Tibial nerve (tissue), 4 donors: ENCODE measurements at regions not wholly inside any gene's neighbourhood (a gene's known extent, or its start where the extent isn't known, plus 50 kb on each side); places are given as distances from the start of the nearest gene placed in this dataset.

Experiments
- DNase-seq, 2 donors: peaks; one replicate each; pipeline ENCODE4 v3.0.0-alpha.2; 2019; ENCODE audit warnings: low spot score in 2 of 2
- H3K27ac ChIP-seq, 4 donors: fragments of 200-600 bp; sonication (generic) in 3 of 4; one replicate each; pipeline ENCODE4 v1.5.1; 2017 to 2019; ENCODE audit warnings: mild to moderate bottlenecking in 1 of 4
- H3K27me3 ChIP-seq, 2 donors: fragments of 200-600 bp; sonication (generic) in 1 of 2; one replicate each; pipeline versions ENCODE4 v1.5.1 to v1.6.0; 2017 to 2019
- H3K36me3 ChIP-seq, 3 donors: fragments of 200-600 bp; sonication (generic); one replicate each; pipeline ENCODE4 v1.5.1; 2018 to 2019
- H3K4me1 ChIP-seq, 4 donors: fragments of 200-600 bp; sonication (generic) in 3 of 4; one replicate each; pipeline ENCODE4 v1.5.1; 2017 to 2019
- H3K4me3 ChIP-seq, 4 donors: fragments of 200-600 bp; sonication (generic) in 3 of 4; one replicate each; pipeline ENCODE4 v1.5.1; 2017 to 2019; ENCODE audit warnings: mild to moderate bottlenecking in 1 of 4, moderate library complexity in 1 of 4
- H3K9me3 ChIP-seq, 4 donors: fragments of 200-600 bp; sonication (generic) in 3 of 4; one replicate each; pipeline ENCODE4 v1.5.1; 2017 to 2019
- EP300 ChIP-seq, 2 donors: sonication (generic); formaldehyde crosslinking; IDR thresholded peaks; one replicate each; pipeline ENCODE4 v1.6.1; 2017; ENCODE audit warnings: antibody characterized with exemption in 2 of 2, mild to moderate bottlenecking in 1 of 2
- POLR2A ChIP-seq, 2 donors: fragments of 450-650 bp; IDR thresholded peaks; one replicate each; pipeline ENCODE4 v1.6.1; 2017; ENCODE audit warnings: antibody characterized with exemption in 2 of 2, mild to moderate bottlenecking in 2 of 2, moderate library complexity in 2 of 2
- WGBS, 2 donors: methylation state at CpG; one replicate each; pipeline ENCODE4 v1.1.5; 2018; 5-methylcytosine and 5-hydroxymethylcytosine counted together
- TF ChIP-seq, protein P1 (sequence below), 5 experiments: fragments of 200-600 bp in 3 of 5; fragments of 450-650 bp in 2 of 5; sonication (generic) in 3 of 5; IDR thresholded peaks; one replicate each; pipeline ENCODE4 v1.5.1; 2016 to 2019; ENCODE audit warnings: antibody characterized with exemption in 5 of 5, mild to moderate bottlenecking in 3 of 5, moderate library complexity in 2 of 5

DNA sequence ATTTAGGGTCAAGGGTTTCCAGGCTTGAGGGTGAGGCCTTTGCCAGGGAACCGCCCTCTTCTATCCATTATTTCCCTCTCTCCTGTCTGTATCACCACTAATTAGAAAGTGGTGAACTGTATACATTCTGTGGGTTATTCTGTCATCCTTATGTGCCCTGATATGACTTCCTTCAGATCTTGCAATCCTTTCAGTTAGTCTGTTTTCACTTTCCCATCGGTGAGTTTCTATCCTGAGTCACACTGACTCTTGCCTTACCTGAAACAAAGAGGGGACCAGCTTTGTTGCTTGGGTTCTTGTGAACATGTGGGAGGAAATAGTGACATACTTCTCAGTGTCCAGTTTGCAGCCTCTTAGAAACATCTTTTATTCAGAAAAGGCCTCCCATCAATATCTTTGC, 205.4 kb upstream of the GHR start:
- TF ChIP-seq, protein P1, sequence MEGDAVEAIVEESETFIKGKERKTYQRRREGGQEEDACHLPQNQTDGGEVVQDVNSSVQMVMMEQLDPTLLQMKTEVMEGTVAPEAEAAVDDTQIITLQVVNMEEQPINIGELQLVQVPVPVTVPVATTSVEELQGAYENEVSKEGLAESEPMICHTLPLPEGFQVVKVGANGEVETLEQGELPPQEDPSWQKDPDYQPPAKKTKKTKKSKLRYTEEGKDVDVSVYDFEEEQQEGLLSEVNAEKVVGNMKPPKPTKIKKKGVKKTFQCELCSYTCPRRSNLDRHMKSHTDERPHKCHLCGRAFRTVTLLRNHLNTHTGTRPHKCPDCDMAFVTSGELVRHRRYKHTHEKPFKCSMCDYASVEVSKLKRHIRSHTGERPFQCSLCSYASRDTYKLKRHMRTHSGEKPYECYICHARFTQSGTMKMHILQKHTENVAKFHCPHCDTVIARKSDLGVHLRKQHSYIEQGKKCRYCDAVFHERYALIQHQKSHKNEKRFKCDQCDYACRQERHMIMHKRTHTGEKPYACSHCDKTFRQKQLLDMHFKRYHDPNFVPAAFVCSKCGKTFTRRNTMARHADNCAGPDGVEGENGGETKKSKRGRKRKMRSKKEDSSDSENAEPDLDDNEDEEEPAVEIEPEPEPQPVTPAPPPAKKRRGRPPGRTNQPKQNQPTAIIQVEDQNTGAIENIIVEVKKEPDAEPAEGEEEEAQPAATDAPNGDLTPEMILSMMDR (IDR thresholded peaks at IDR 0.05) = no peak
- TF ChIP-seq EP300 (IDR thresholded peaks at IDR 0.05) (no peak), POLR2A (IDR thresholded peaks at IDR 0.05) (no peak)
- DNase-seq = no peak
- whole genome bisulfite sequencing, 2 donors = 94 to 97% methylated on average over 2 of the region's 2 CpGs
- H3K27me3 ChIP-seq = no peaks in the 10 kb centered on the region
- H3K4me1 ChIP-seq = peaks cover 0 to 6% (median 0%) of the 10 kb centered on the region in 4 donors
- no peaks in the 10 kb centered on the region for H3K9me3 ChIP-seq
- H3K36me3 ChIP-seq = no peaks in the 10 kb centered on the region
- no peak overlapping the region for H3K27ac ChIP-seq
- no peak overlapping the region for H3K4me3 ChIP-seq

DNA sequence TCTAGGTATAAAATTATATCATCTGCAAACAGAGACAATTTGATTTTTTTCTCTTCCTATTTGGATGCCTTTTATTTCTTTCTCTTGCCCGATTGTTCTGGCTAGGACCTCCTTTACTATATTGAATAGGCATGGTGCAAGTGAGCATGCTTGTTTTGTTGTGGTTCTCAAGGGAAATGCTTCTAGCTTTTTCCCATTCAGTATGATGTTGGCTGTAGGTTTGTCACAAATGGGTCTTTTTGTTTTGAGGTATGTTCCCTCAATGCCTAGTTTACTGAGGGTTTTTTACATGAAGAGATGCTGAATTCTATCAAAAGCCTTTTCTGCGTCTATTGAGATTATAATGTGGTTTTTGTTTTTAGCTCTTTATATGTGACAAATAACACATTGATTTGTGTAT, 198.2 kb upstream of the GHR start:
- no peaks in the 10 kb centered on the region for H3K9me3 ChIP-seq
- H3K27me3 ChIP-seq = no peaks in the 10 kb centered on the region
- WGBS, 2 donors = 65 to 72% methylated on average over 2 of the region's 2 CpGs
- H3K4me1 ChIP-seq = no peaks in the 10 kb centered on the region
- DNase-seq = no peak
- H3K4me3 ChIP-seq = no peak overlapping the region
- H3K36me3 ChIP-seq = no peaks in the 10 kb centered on the region
- H3K27ac ChIP-seq = no peak overlapping the region
- TF ChIP-seq EP300 (IDR thresholded peaks at IDR 0.05) = no peak
- no peak for TF ChIP-seq POLR2A (IDR thresholded peaks at IDR 0.05)
- TF ChIP-seq, protein P1 (IDR thresholded peaks at IDR 0.05) = no peak

DNA sequence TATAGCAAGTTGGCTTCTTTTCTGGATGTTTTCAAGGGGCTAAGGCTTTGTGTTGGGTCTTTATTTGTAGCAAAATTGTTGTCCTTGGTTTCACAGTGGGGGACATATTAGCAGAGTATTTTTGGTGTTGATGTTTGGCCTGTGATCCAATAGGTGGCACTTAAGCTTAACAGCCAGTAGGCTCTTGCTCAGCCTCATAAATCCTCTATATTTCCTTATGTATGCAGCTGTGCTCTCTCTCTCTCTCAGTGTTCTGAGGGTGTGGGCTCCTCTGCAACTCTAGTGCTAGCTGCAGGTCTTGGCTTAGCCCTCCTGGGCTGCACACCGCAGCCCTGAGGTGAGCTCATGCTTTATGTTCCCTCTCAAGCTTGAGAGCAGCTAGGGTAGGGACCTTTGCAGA, 195.0 kb upstream of the GHR start:
- Histone ChIP-seq H3K4me1 (no peaks in the 10 kb centered on the region), H3K4me3 (no peak overlapping the region), H3K27me3 (no peaks in the 10 kb centered on the region), H3K27ac (no peak overlapping the region), H3K9me3 (no peaks in the 10 kb centered on the region), H3K36me3 (no peaks in the 10 kb centered on the region)
- DNase-seq = no peak
- no peak for TF ChIP-seq EP300 (IDR thresholded peaks at IDR 0.05)
- TF ChIP-seq POLR2A (IDR thresholded peaks at IDR 0.05) = no peak
- 91 to 100% methylated on average over 1 of the region's 1 CpG for WGBS, 2 donors

DNA sequence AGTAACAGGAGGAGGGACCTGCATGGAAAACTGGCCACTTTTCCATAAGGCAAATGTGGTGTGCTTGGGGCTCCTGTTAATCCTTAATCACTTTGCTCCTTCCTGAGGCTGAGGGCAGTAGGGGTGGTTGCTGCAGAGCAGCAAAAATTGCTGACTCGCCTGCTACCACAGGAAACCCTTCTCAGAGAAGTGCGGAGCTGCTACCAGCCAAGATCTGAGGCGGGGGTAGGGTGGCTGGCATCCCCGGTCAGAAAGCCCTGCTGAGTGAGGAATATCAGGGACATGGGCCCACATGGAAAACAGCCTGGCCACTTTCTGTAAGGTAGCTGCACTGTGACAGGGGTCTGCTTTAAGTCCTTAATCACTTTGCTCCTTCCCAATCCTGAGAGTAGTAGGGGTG, 192.4 kb upstream of the GHR start:
- TF ChIP-seq EP300 (IDR thresholded peaks at IDR 0.05) (no peak), POLR2A (IDR thresholded peaks at IDR 0.05) (no peak)
- TF ChIP-seq, protein P1 (IDR thresholded peaks at IDR 0.05) = no peak
- 66 to 78% methylated on average over 3 to 4 of the region's 4 CpGs for WGBS, 2 donors

DNA sequence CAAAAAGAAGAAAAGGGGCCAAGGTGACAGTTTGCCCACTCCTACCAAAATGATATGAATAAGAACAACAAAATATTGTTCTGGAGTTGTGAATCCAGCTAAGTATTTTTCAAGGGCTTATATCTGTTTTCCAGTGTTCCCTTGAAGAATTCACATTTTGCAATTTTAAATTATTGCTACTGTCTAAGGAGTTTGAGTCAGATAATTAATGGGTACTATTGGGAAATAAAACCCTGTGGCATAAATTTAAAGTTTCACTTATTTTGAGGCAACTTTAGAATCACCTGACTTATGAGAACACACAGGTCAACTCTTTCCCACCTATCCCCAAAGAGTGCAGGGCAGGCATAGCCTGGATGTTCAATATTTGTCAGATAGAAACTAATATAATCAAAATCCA, 188.0 kb upstream of the GHR start:
- no peaks in the 10 kb centered on the region for H3K27me3 ChIP-seq
- H3K27ac ChIP-seq = no peak overlapping the region
- no peaks in the 10 kb centered on the region for H3K9me3 ChIP-seq
- TF ChIP-seq POLR2A (IDR thresholded peaks at IDR 0.05) = no peak
- H3K4me1 ChIP-seq = no peaks in the 10 kb centered on the region
- no peaks in the 10 kb centered on the region for H3K36me3 ChIP-seq
- no peak for DNase-seq
- H3K4me3 ChIP-seq = no peak overlapping the region

More for the DNA sequence above, 192.4 kb upstream of the GHR start:
- H3K4me1 ChIP-seq = no peaks in the 10 kb centered on the region
- H3K27me3 ChIP-seq = no peaks in the 10 kb centered on the region
- no peak overlapping the region for H3K4me3 ChIP-seq
- H3K27ac ChIP-seq = no peak overlapping the region
- DNase-seq = no peak
- no peaks in the 10 kb centered on the region for H3K9me3 ChIP-seq
- no peaks in the 10 kb centered on the region for H3K36me3 ChIP-seq

DNA sequence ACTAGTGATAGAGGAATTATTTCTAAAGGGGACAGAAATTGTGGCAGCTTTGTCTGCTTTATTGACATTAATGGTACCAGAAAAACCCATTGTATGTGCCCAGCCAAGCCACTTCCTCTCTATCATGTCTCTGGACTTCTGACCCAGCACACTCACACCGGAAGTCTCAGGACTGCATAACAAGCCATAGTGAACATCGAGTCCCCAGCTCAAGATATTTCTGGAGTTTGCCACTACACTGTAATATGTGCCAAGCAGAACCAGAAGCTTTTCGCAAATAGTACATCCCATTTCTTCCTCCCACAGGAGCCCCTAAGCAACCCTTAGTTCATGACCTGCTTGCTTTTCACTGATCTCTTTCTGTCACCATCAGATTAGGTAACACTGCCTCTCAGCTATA, 187.4 kb upstream of the GHR start:
- Histone ChIP-seq H3K27me3 (no peaks in the 10 kb centered on the region), H3K9me3 (no peaks in the 10 kb centered on the region), H3K4me3 (no peak overlapping the region), H3K4me1 (no peaks in the 10 kb centered on the region), H3K27ac (no peak overlapping the region), H3K36me3 (no peaks in the 10 kb centered on the region)
- TF ChIP-seq POLR2A (IDR thresholded peaks at IDR 0.05) = no peak
- TF ChIP-seq EP300 (IDR thresholded peaks at IDR 0.05) = peak in 1 of 2 donors; percentile 19
- TF ChIP-seq, protein P1 (IDR thresholded peaks at IDR 0.05) = no peak
- peak in 1 of 2 donors; percentile 17 for DNase-seq
- 60 to 84% methylated on average over 3 of the region's 3 CpGs for WGBS, 2 donors
